CD4-positive, alpha-beta T cell treated with Interleukin-12 subunit alpha and Interleukin-12 subunit beta, for 1 hour (primary cell): ENCODE measurements at regions not wholly inside any gene's neighbourhood (a gene's known extent, or its start where the extent isn't known, plus 50 kb on each side); places are given as distances from the start of the nearest gene placed in this dataset.
"Not testable (repeated sequence)": the region's sequence is repeated elsewhere in the genome, so short reads cannot be mapped to it uniquely, and the experiment has no call there.

ENCODE experiments used
- DNase-seq: peaks from one replicate; pipeline ENCODE4 v3.0.0-alpha.2; 2020

GRCh38 chr16:8436931-8437330, 153.4 kb downstream of the TMEM114 start:
- no peak for DNase-seq

GRCh38 chr16:8431783-8432182, 158.5 kb downstream of the TMEM114 start:
- DNase-seq = no peak

GRCh38 chr16:8430401-8430800, 159.9 kb downstream of the TMEM114 start:
- DNase-seq = no peak

GRCh38 chr16:8426569-8426968, 163.7 kb downstream of the TMEM114 start:
- DNase-seq = no peak

GRCh38 chr16:8417145-8417544, 173.2 kb downstream of the TMEM114 start:
- DNase-seq = no peak

- no peak for DNase-seq
Measured at GRCh38 chr16:8408855-8409567, 181.3 kb downstream of the TMEM114 start.

- no peak for DNase-seq
Measured at GRCh38 chr16:8407351-8407750, 183.0 kb downstream of the TMEM114 start.

- no peak for DNase-seq
Measured at GRCh38 chr16:8403978-8404749, 186.1 kb downstream of the TMEM114 start.

GRCh38 chr16:8402981-8403843, 187.1 kb downstream of the TMEM114 start:
- DNase-seq = no peak

GRCh38 chr16:8400683-8401082, 189.6 kb downstream of the TMEM114 start:
- not testable (repeated sequence) for DNase-seq

GRCh38 chr16:8398548-8398947, 191.8 kb downstream of the TMEM114 start:
- DNase-seq = no peak

- DNase-seq = no peak
Measured at GRCh38 chr16:8397223-8397622, 193.1 kb downstream of the TMEM114 start.

- DNase-seq = no peak
Measured at GRCh38 chr16:8396463-8396862, 193.8 kb downstream of the TMEM114 start.

GRCh38 chr16:8391257-8391656, 199.1 kb downstream of the TMEM114 start:
- DNase-seq = no peak

- no peak for DNase-seq
Measured at GRCh38 chr16:8388684-8389083, 201.6 kb downstream of the TMEM114 start.

- DNase-seq = no peak
Measured at GRCh38 chr16:8381814-8382213, 208.5 kb downstream of the TMEM114 start.

GRCh38 chr16:8380311-8380710, 210.0 kb downstream of the TMEM114 start:
- DNase-seq = no peak

- no peak for DNase-seq
Measured at GRCh38 chr16:8377864-8378263, 212.4 kb downstream of the TMEM114 start.

GRCh38 chr16:8376858-8377257, 213.5 kb downstream of the TMEM114 start:
- no peak for DNase-seq

- no peak for DNase-seq
Measured at GRCh38 chr16:8376430-8376829, 213.9 kb downstream of the TMEM114 start.

GRCh38 chr16:8375232-8375587, 215.1 kb downstream of the TMEM114 start:
- no peak for DNase-seq

- no peak for DNase-seq
Measured at GRCh38 chr16:8374586-8375231, 215.6 kb downstream of the TMEM114 start.
